RWPE1 (cell line): ENCODE measurements at regions not wholly inside any gene's neighbourhood (a gene's known extent, or its start where the extent isn't known, plus 50 kb on each side); places are given as distances from the start of the nearest gene placed in this dataset.

ENCODE experiments used
- CTCF ChIA-PET: fragments of 350-600 bp; sonication (Branson Sonifier 250); formaldehyde crosslinking; extraction: SDS; loops from one replicate; lab custom pipeline; 2021; lab: Yijun Ruan, JAX
- POLR2A ChIA-PET: fragments of 400-600 bp; formaldehyde crosslinking; extraction: SDS; loops from one replicate; lab custom pipeline; 2020; ENCODE audit warnings: antibody characterized with exemption; ENCODE audit not compliant: low non-redundant PET; lab: Yijun Ruan, JAX
- DNase-seq: peaks from one replicate; pipeline ENCODE4 v3.0.0; 2012; ENCODE audit warnings: low spot score
- H3K27ac ChIP-seq: fragments of 450-650 bp; 2 replicates; pipeline ENCODE4 v1.5.1; 2017
- TF ChIP-seq, protein P1 (sequence below): fragments of 450-650 bp; conservative IDR thresholded peaks from 2 replicates; pipeline ENCODE4 v1.5.1; 2017; ENCODE audit warnings: low read depth, mild to moderate bottlenecking

GRCh38 chr3:116837483-116837882 lies 127.9 kb downstream of the TUSC7 start:
- TF ChIP-seq, protein P1, sequence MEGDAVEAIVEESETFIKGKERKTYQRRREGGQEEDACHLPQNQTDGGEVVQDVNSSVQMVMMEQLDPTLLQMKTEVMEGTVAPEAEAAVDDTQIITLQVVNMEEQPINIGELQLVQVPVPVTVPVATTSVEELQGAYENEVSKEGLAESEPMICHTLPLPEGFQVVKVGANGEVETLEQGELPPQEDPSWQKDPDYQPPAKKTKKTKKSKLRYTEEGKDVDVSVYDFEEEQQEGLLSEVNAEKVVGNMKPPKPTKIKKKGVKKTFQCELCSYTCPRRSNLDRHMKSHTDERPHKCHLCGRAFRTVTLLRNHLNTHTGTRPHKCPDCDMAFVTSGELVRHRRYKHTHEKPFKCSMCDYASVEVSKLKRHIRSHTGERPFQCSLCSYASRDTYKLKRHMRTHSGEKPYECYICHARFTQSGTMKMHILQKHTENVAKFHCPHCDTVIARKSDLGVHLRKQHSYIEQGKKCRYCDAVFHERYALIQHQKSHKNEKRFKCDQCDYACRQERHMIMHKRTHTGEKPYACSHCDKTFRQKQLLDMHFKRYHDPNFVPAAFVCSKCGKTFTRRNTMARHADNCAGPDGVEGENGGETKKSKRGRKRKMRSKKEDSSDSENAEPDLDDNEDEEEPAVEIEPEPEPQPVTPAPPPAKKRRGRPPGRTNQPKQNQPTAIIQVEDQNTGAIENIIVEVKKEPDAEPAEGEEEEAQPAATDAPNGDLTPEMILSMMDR, result no peak
- POLR2A ChIA-PET, result no interaction called here
- no peak for DNase-seq
- H3K27ac ChIP-seq, result no peak overlapping the region
- CTCF ChIA-PET, result interaction anchor here (0.7 kb wide), 1 partner anchor 1453 kb away, joined by 3 read pairs; no protein-coding TSS in a partner anchor

DNA sequence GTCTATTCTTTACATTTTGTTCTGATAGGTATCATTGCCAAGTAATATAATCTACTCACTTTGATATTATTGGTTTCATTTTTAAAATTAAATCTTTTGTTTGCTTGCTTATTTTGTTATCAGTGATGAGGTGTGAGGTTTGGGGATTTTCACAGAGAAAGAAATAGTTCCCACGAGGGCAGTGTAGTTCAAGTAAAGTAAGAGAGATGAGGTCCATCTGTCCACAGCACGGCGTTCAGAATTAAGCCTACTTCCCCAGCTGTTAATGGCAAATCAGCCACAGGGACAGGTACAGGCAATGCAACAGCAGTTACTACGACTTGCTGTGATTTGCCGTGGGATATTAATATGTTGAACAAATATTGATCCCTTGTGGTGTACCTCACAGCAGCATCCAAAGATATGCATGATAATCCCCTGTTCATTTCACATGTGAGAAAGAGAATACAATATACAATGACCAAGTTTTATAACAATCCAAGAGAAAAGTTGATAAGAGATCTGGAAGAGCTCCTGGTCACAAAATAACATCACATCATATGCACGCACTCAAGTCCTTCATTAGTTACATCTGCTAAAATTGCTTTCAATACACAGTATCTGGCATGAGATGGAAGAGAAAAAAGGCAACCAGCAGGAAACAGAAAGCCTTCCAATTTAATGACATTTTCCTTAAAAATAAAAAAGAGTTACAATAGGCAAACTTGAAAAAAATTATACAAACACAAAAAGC lies 131.6 kb downstream of the TUSC7 start:
- no peak overlapping the region for H3K27ac ChIP-seq
- POLR2A ChIA-PET, result no interaction called here
- TF ChIP-seq, protein P1, result no peak
- CTCF ChIA-PET, result no interaction called here
- DNase-seq, result no peak

GRCh38 chr3:116842254-116842957 lies 132.8 kb downstream of the TUSC7 start:
- no peak for DNase-seq
- no peak overlapping the region for H3K27ac ChIP-seq
- ChIA-PET CTCF (no interaction called here), POLR2A (no interaction called here)
- TF ChIP-seq, protein P1, result no peak

DNA sequence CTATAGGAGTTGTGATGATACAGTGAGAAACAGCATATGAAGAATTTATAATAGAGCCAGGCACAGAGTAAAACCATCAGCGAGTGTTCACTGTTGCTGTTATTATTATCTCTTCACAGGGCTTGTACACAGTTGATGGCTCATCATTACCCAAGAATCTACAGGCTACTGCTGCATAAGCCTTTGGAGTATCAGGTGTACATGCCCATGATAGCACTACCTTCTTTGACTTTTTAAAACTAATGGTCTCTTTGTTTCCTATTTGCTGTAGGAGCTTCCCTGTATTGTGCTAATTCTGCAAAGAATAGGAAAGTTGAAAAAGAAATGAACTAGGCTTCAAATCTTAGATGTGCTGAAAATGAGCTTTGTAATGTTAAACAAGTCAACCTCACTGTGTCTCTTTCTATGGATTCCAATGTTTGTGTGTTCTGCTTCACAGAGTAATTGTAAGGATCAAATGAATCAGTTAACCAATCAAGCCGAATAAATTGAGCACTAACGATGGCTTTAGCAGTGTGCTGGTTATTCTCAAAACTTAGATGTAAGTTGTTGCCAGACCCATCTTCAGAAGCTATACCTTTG lies 138.8 kb downstream of the TUSC7 start:
- TF ChIP-seq, protein P1, result no peak
- H3K27ac ChIP-seq, result no peak overlapping the region
- CTCF ChIA-PET, result no interaction called here
- POLR2A ChIA-PET, result no interaction called here
- no peak for DNase-seq

- ChIA-PET CTCF (no interaction called here), POLR2A (no interaction called here)
- TF ChIP-seq, protein P1, result no peak
- no peak for DNase-seq
- no peak overlapping the region for H3K27ac ChIP-seq
Measured at GRCh38 chr3:116849261-116849688, 139.7 kb downstream of the TUSC7 start.

- TF ChIP-seq, protein P1, result no peak
- no peak for DNase-seq
- CTCF ChIA-PET, result no interaction called here
- POLR2A ChIA-PET, result no interaction called here
- H3K27ac ChIP-seq, result no peak overlapping the region
Measured at GRCh38 chr3:116852803-116853202, 143.2 kb downstream of the TUSC7 start.
